ENCODE measurements at regions not wholly inside any gene's neighbourhood (a gene's known extent, or its start where the extent isn't known, plus 50 kb on each side); places are given as distances from the start of the nearest gene placed in this dataset.
"Not testable (repeated sequence)": the region's sequence is repeated elsewhere in the genome, so short reads cannot be mapped to it uniquely, and the experiment has no call there.

GRCh38 chr12:30330565-30330964 lies 365.1 kb downstream of the IPO8 start:
- Histone ChIP-seq H3K9me3 (ENCODE audit: low read length) (no peaks in the 10 kb centered on the region), H3K36me3 (ENCODE audit: insufficient read depth, low read length) (no peaks in the 10 kb centered on the region), H3K9ac (ENCODE audit: low read length) (no peak overlapping the region), H3K4me3 (ENCODE audit: low read depth in 1 of 2, low read length in 2 of 2) (no peak overlapping the region), H3K27ac (ENCODE audit: low read depth, low read length) (no peak overlapping the region), H3K27me3 (ENCODE audit: control insufficient read depth in 1 of 2, insufficient read depth in 2 of 2, low read length in 2 of 2) (no peaks in the 10 kb centered on the region), H3K4me1 (ENCODE audit: insufficient read depth, low read length) (no peaks in the 10 kb centered on the region)

GRCh38 chr12:30329281-30329680 lies 366.4 kb downstream of the IPO8 start:
- Histone ChIP-seq H3K9ac (ENCODE audit: low read length) (no peak overlapping the region), H3K4me1 (ENCODE audit: insufficient read depth, low read length) (no peaks in the 10 kb centered on the region), H3K27ac (ENCODE audit: low read depth, low read length) (no peak overlapping the region), H3K9me3 (ENCODE audit: low read length) (no peaks in the 10 kb centered on the region), H3K27me3 (ENCODE audit: control insufficient read depth in 1 of 2, insufficient read depth in 2 of 2, low read length in 2 of 2) (no peaks in the 10 kb centered on the region), H3K4me3 (ENCODE audit: low read depth in 1 of 2, low read length in 2 of 2) (no peak overlapping the region), H3K36me3 (ENCODE audit: insufficient read depth, low read length) (no peaks in the 10 kb centered on the region)

DNA sequence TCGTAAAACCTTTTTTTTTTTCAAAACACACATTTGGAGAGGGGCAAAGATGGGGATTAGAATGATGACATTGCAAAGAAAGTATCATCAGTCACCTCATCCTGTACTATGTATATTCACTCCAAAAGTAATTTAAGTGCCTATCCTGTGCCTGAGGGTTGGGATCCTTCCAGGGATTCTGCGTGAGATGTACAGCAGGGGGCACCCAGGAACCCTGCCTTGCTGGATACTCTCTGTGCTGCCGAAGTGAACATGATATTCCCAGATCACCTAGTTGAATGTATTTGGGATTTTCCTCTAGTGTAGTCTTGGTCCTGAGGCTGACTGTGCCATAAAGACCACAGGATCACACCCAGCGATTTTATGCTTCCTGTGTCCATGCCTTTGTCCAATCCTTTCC lies 372.7 kb downstream of the IPO8 start:
- H3K9me3 ChIP-seq (ENCODE audit: low read length): no peaks in the 10 kb centered on the region
- no peaks in the 10 kb centered on the region for H3K36me3 ChIP-seq (ENCODE audit: insufficient read depth, low read length)
- no peak overlapping the region for H3K9ac ChIP-seq (ENCODE audit: low read length)
- H3K27me3 ChIP-seq (ENCODE audit: control insufficient read depth in 1 of 2, insufficient read depth in 2 of 2, low read length in 2 of 2): no peaks in the 10 kb centered on the region
- H3K4me1 ChIP-seq (ENCODE audit: insufficient read depth, low read length): no peaks in the 10 kb centered on the region
- H3K4me3 ChIP-seq (ENCODE audit: low read depth in 1 of 2, low read length in 2 of 2): no peak overlapping the region
- H3K27ac ChIP-seq (ENCODE audit: low read depth, low read length): no peak overlapping the region

DNA sequence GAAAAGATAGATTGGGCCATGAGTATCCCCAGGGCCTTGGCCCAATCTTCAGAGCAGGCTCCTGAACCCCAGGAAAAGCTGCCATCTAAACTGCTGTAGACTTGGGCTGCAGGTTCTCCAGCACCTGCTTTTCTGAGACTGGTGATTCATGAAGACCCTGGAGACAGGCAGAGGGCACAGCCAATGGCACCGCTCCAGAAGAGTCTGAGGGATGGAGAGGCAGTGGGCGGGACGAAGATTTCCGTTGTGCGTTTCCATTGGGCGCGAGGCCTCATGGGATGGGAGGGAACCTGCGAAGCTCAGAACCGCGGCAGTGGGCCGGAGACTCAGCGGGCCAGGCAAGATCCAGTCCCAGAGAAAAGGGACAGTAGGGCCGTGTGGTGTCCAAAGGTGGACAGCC lies 375.1 kb downstream of the IPO8 start:
- H3K4me1 ChIP-seq (ENCODE audit: insufficient read depth, low read length): no peaks in the 10 kb centered on the region
- H3K27ac ChIP-seq (ENCODE audit: low read depth, low read length): no peak overlapping the region
- H3K9ac ChIP-seq (ENCODE audit: low read length): no peak overlapping the region
- no peaks in the 10 kb centered on the region for H3K9me3 ChIP-seq (ENCODE audit: low read length)
- no peaks in the 10 kb centered on the region for H3K36me3 ChIP-seq (ENCODE audit: insufficient read depth, low read length)
- H3K27me3 ChIP-seq (ENCODE audit: control insufficient read depth in 1 of 2, insufficient read depth in 2 of 2, low read length in 2 of 2): no peaks in the 10 kb centered on the region
- H3K4me3 ChIP-seq (ENCODE audit: low read depth in 1 of 2, low read length in 2 of 2): no peak overlapping the region

DNA sequence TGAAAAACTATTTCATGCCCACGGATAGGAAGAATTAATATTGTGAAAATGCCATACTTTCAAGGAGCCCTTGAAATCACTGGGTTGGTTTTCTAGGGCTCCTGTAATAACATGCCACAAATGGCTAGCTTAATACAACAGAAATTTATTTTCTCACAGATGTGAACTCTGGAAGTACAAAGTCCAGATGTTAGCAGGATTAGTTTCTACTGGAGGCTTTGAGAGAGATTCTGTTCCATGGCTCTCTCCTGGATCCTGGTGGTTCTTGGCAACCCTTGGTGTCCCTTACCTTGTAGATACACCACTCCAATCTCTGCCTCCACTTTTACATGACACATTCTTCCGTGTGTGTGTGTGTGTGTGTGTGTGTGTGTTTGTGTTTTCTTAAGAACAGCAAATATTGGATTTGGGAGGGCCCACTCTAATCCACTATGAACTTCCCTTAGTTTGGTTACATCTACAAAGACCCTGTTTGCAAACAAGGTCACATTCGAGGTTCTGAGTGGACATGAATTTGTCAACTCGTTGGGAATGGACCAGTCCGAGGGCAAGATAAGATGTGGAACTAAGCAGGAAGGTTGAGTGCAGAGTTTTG lies 381.1 kb downstream of the IPO8 start:
- Histone ChIP-seq H3K4me3 (ENCODE audit: low read depth in 1 of 2, low read length in 2 of 2) (no peak overlapping the region), H3K9me3 (ENCODE audit: low read length) (no peaks in the 10 kb centered on the region), H3K27me3 (ENCODE audit: control insufficient read depth in 1 of 2, insufficient read depth in 2 of 2, low read length in 2 of 2) (no peaks in the 10 kb centered on the region), H3K36me3 (ENCODE audit: insufficient read depth, low read length) (no peaks in the 10 kb centered on the region), H3K9ac (ENCODE audit: low read length) (no peak overlapping the region), H3K27ac (ENCODE audit: low read depth, low read length) (no peak overlapping the region), H3K4me1 (ENCODE audit: insufficient read depth, low read length) (no peaks in the 10 kb centered on the region)

GRCh38 chr12:30308010-30308717 lies 387.5 kb downstream of the IPO8 start:
- H3K9ac ChIP-seq (ENCODE audit: low read length): no peak overlapping the region
- no peaks in the 10 kb centered on the region for H3K9me3 ChIP-seq (ENCODE audit: low read length)
- no peaks in the 10 kb centered on the region for H3K27me3 ChIP-seq (ENCODE audit: control insufficient read depth in 1 of 2, insufficient read depth in 2 of 2, low read length in 2 of 2)
- H3K4me1 ChIP-seq (ENCODE audit: insufficient read depth, low read length): no peaks in the 10 kb centered on the region
- H3K27ac ChIP-seq (ENCODE audit: low read depth, low read length): no peak overlapping the region
- H3K36me3 ChIP-seq (ENCODE audit: insufficient read depth, low read length): no peaks in the 10 kb centered on the region
- H3K4me3 ChIP-seq (ENCODE audit: low read depth in 1 of 2, low read length in 2 of 2): no peak overlapping the region

GRCh38 chr12:30304528-30304927 lies 391.1 kb downstream of the IPO8 start:
- H3K27ac ChIP-seq (ENCODE audit: low read depth, low read length): no peak overlapping the region
- H3K36me3 ChIP-seq (ENCODE audit: insufficient read depth, low read length): no peaks in the 10 kb centered on the region
- no peaks in the 10 kb centered on the region for H3K9me3 ChIP-seq (ENCODE audit: low read length)
- no peaks in the 10 kb centered on the region for H3K27me3 ChIP-seq (ENCODE audit: control insufficient read depth in 1 of 2, insufficient read depth in 2 of 2, low read length in 2 of 2)
- H3K4me1 ChIP-seq (ENCODE audit: insufficient read depth, low read length): no peaks in the 10 kb centered on the region
- H3K9ac ChIP-seq (ENCODE audit: low read length): no peak overlapping the region
- H3K4me3 ChIP-seq (ENCODE audit: low read depth in 1 of 2, low read length in 2 of 2): no peak overlapping the region

DNA sequence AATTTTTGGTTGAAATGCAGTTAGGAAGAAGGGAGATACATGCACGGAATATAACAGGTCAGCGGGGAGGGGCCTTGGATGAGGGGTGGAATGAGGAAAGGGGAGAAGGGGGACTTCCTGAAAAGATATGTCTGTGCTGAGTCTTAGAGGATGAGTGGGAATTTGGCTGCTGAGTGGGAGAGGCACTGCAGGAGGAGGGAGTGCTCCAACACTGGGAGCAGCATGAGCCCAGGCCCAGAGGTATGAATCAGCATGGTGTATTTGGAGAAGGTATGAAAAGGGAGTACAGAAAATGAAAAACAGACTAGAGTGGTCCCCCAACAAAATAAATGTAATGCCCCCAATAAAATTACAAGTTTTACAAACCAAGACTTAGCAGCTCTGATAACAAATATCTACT lies 394.4 kb downstream of the IPO8 start:
- no peak overlapping the region for H3K27ac ChIP-seq (ENCODE audit: low read depth, low read length)
- no peak overlapping the region for H3K9ac ChIP-seq (ENCODE audit: low read length)
- no peaks in the 10 kb centered on the region for H3K9me3 ChIP-seq (ENCODE audit: low read length)
- no peak overlapping the region for H3K4me3 ChIP-seq (ENCODE audit: low read depth in 1 of 2, low read length in 2 of 2)
- no peaks in the 10 kb centered on the region for H3K36me3 ChIP-seq (ENCODE audit: insufficient read depth, low read length)
- no peaks in the 10 kb centered on the region for H3K4me1 ChIP-seq (ENCODE audit: insufficient read depth, low read length)
- no peaks in the 10 kb centered on the region for H3K27me3 ChIP-seq (ENCODE audit: control insufficient read depth in 1 of 2, insufficient read depth in 2 of 2, low read length in 2 of 2)

- Histone ChIP-seq H3K36me3 (ENCODE audit: insufficient read depth, low read length) (no peaks in the 10 kb centered on the region), H3K9me3 (ENCODE audit: low read length) (no peaks in the 10 kb centered on the region), H3K4me1 (ENCODE audit: insufficient read depth, low read length) (no peaks in the 10 kb centered on the region), H3K27ac (ENCODE audit: low read depth, low read length) (no peak overlapping the region), H3K27me3 (ENCODE audit: control insufficient read depth in 1 of 2, insufficient read depth in 2 of 2, low read length in 2 of 2) (no peaks in the 10 kb centered on the region), H3K4me3 (ENCODE audit: low read depth in 1 of 2, low read length in 2 of 2) (no peak overlapping the region), H3K9ac (ENCODE audit: low read length) (no peak overlapping the region)
Measured at GRCh38 chr12:30296486-30296885, 399.2 kb downstream of the IPO8 start.

GRCh38 chr12:30286345-30286926 lies 409.2 kb downstream of the IPO8 start:
- Histone ChIP-seq H3K27ac (ENCODE audit: low read depth, low read length) (no peak overlapping the region), H3K9ac (ENCODE audit: low read length) (no peak overlapping the region), H3K9me3 (ENCODE audit: low read length) (no peaks in the 10 kb centered on the region), H3K36me3 (ENCODE audit: insufficient read depth, low read length) (no peaks in the 10 kb centered on the region), H3K27me3 (ENCODE audit: control insufficient read depth in 1 of 2, insufficient read depth in 2 of 2, low read length in 2 of 2) (no peaks in the 10 kb centered on the region), H3K4me3 (ENCODE audit: low read depth in 1 of 2, low read length in 2 of 2) (no peak overlapping the region), H3K4me1 (ENCODE audit: insufficient read depth, low read length) (no peaks in the 10 kb centered on the region)

GRCh38 chr12:30278401-30278800 lies 417.3 kb downstream of the IPO8 start:
- Histone ChIP-seq H3K36me3 (ENCODE audit: insufficient read depth, low read length) (no peaks in the 10 kb centered on the region), H3K27ac (ENCODE audit: low read depth, low read length) (no peak overlapping the region), H3K4me1 (ENCODE audit: insufficient read depth, low read length) (no peaks in the 10 kb centered on the region), H3K9ac (ENCODE audit: low read length) (no peak overlapping the region), H3K4me3 (ENCODE audit: low read depth in 1 of 2, low read length in 2 of 2) (no peak overlapping the region), H3K27me3 (ENCODE audit: control insufficient read depth in 1 of 2, insufficient read depth in 2 of 2, low read length in 2 of 2) (no peaks in the 10 kb centered on the region), H3K9me3 (ENCODE audit: low read length) (no peaks in the 10 kb centered on the region)

- not testable (repeated sequence) for H3K4me1 ChIP-seq (ENCODE audit: insufficient read depth, low read length); H3K9me3 ChIP-seq (ENCODE audit: low read length); H3K27me3 ChIP-seq (ENCODE audit: control insufficient read depth in 1 of 2, insufficient read depth in 2 of 2, low read length in 2 of 2); H3K27ac ChIP-seq (ENCODE audit: low read depth, low read length); H3K9ac ChIP-seq (ENCODE audit: low read length); H3K4me3 ChIP-seq (ENCODE audit: low read depth in 1 of 2, low read length in 2 of 2); H3K36me3 ChIP-seq (ENCODE audit: insufficient read depth, low read length)
Measured at GRCh38 chr12:30272515-30272914, 423.2 kb downstream of the IPO8 start.

All from muscle layer of colon (tissue), 2 donors.